Thyroid gland (tissue), 4 donors: ENCODE measurements at regions not wholly inside any gene's neighbourhood (a gene's known extent, or its start where the extent isn't known, plus 50 kb on each side); places are given as distances from the start of the nearest gene placed in this dataset.

Experiments used
- CTCF ChIP-seq, 6 experiments: fragments of 200-600 bp in 3 of 6; fragments of 450-650 bp in 3 of 6; sonication (generic) in 3 of 6; IDR thresholded peaks; one replicate each; pipeline ENCODE4 v1.5.1; 2016 to 2019; ENCODE audit warnings: antibody characterized with exemption in 6 of 6, mild to moderate bottlenecking in 2 of 6, inconsistent platforms in 1 of 6, moderate library complexity in 1 of 6
- POLR2A ChIP-seq, 2 donors: fragments of 450-650 bp; IDR thresholded peaks; one replicate each; pipeline ENCODE4 v1.6.1; 2017; ENCODE audit warnings: antibody characterized with exemption in 2 of 2, mild to moderate bottlenecking in 2 of 2, moderate library complexity in 1 of 2

- TF ChIP-seq CTCF (IDR thresholded peaks at IDR 0.05) (no peak), POLR2A (IDR thresholded peaks at IDR 0.05) (no peak)
Observed at GRCh38 chr1:177426497-177426896, 255.7 kb downstream of the BRINP2 start.
